CD4-positive, alpha-beta T cell (primary cell): ENCODE measurements at regions not wholly inside any gene's neighbourhood (a gene's known extent, or its start where the extent isn't known, plus 50 kb on each side); places are given as distances from the start of the nearest gene placed in this dataset.
"Not testable (repeated sequence)": the region's sequence is repeated elsewhere in the genome, so short reads cannot be mapped to it uniquely, and the experiment has no call there.

Experiments
- ATAC-seq: fragments of 200-7000 bp; cut with Tn5 transposase; one replicate; pipeline ENCODE4 v1.10.0; 2022; ENCODE audit warnings: mild to moderate bottlenecking; ENCODE audit not compliant: poor library complexity
- CTCF ChIA-PET: fragments of 350-600 bp; sonication (Branson Sonifier 250); formaldehyde crosslinking; loops from one replicate; lab custom pipeline; 2021; ENCODE audit warnings: antibody characterized with exemption, inconsistent platforms; lab: Charles Lee
- POLR2A ChIA-PET: fragments of 350-600 bp; sonication (Branson Sonifier 250); formaldehyde crosslinking; loops from one replicate; lab custom pipeline; 2021; ENCODE audit warnings: antibody characterized with exemption, inconsistent platforms; lab: Charles Lee
- DNase-seq, 14 experiments: peaks; one replicate each; pipeline ENCODE4 v3.0.0-alpha.2; 2013 to 2020; ENCODE audit warnings: mixed read lengths in 2 of 14
- H3K27ac ChIP-seq, 2 donors: one replicate each; pipeline versions ENCODE4 v1.5.1 to v1.7.0; 2013; ENCODE audit warnings: low read length in 2 of 2, low read depth in 1 of 2, mild to moderate bottlenecking in 1 of 2
- H3K27me3 ChIP-seq, 2 experiments: 1 replicate in 1 of 2; 2 replicates in 1 of 2; pipeline versions ENCODE4 v1.6.1 to v1.7.0; 2013; ENCODE audit warnings: low read length in 2 of 2, control low read depth in 1 of 2, mild to moderate bottlenecking in 1 of 2, moderate library complexity in 1 of 2; ENCODE audit not compliant: insufficient read depth in 2 of 2, control insufficient read depth in 1 of 2
- H3K36me3 ChIP-seq: one replicate; pipeline ENCODE4 v1.6.1; 2013; ENCODE audit warnings: low read length, control low read depth; ENCODE audit not compliant: insufficient read depth
- H3K4me1 ChIP-seq: one replicate; pipeline ENCODE4 v1.6.1; 2013; ENCODE audit warnings: low read length, control low read depth; ENCODE audit not compliant: insufficient read depth
- H3K4me3 ChIP-seq: one replicate; pipeline ENCODE4 v1.5.1; 2013; ENCODE audit warnings: mild to moderate bottlenecking, low read length, moderate library complexity
- H3K9me3 ChIP-seq, 2 experiments: 1 replicate in 1 of 2; 2 replicates in 1 of 2; pipeline versions ENCODE4 v1.6.1 to v1.7.0; 2013; ENCODE audit warnings: low read length in 2 of 2, mild to moderate bottlenecking in 2 of 2, control low read depth in 1 of 2, moderate library complexity in 1 of 2; ENCODE audit not compliant: control insufficient read depth in 1 of 2, insufficient read depth in 1 of 2
- H3K27ac Mint-ChIP-seq: one replicate; pipeline ENCODE4 v1.8.0; 2020; ENCODE audit warnings: mixed read lengths
- H3K27me3 Mint-ChIP-seq: one replicate; pipeline ENCODE4 v1.8.0; 2021; ENCODE audit warnings: mixed read lengths
- H3K36me3 Mint-ChIP-seq: one replicate; pipeline ENCODE4 v1.8.0; 2021; ENCODE audit warnings: low read depth, mixed read lengths
- H3K4me1 Mint-ChIP-seq: one replicate; pipeline ENCODE4 v1.8.0; 2021; ENCODE audit warnings: low read depth, mixed read lengths
- H3K4me3 Mint-ChIP-seq: one replicate; pipeline ENCODE4 v1.8.0; 2020; ENCODE audit warnings: mild to moderate bottlenecking, mixed read lengths
- H3K9me3 Mint-ChIP-seq: one replicate; pipeline ENCODE4 v1.8.0; 2020; ENCODE audit warnings: mixed read lengths
- CTCF ChIP-seq: fragments of 200-600 bp; IDR thresholded peaks from one replicate; pipeline ENCODE4 v1.8.0; 2022; ENCODE audit warnings: antibody characterized with exemption, mild to moderate bottlenecking
- intact Hi-C, 2 experiments: fragments of 100-400 bp; cut with DNase I in 1 of 2; cut with micrococcal nuclease in 1 of 2; formaldehyde crosslinking; loops; one replicate each; pipeline versions ENCODE4 v1.15.1 to v1.9.0; 2023 to 2025; cut with DNase I, micrococcal nuclease

GRCh38 chr3:3646934-3647333, 152.3 kb upstream of the LRRN1 start:
- no peaks in the 10 kb centered on the region for H3K27me3 Mint-ChIP-seq
- Histone ChIP-seq H3K9me3 (no peaks in the 10 kb centered on the region), H3K4me1 (no peaks in the 10 kb centered on the region), H3K36me3 (no peaks in the 10 kb centered on the region), H3K27me3 (no peaks in the 10 kb centered on the region), H3K27ac (no peak overlapping the region), H3K4me3 (no peak overlapping the region)
- TF ChIP-seq CTCF, result no peak
- H3K4me1 Mint-ChIP-seq, result no peaks in the 10 kb centered on the region
- ATAC-seq (no peak), DNase-seq (no peak)
- H3K36me3 Mint-ChIP-seq, result no peaks in the 10 kb centered on the region
- no peaks in the 10 kb centered on the region for H3K9me3 Mint-ChIP-seq
- no peak overlapping the region for H3K4me3 Mint-ChIP-seq
- ChIA-PET POLR2A (no interaction called here), CTCF (no interaction called here)
- no peak overlapping the region for H3K27ac Mint-ChIP-seq
- intact Hi-C loops, result no loop called here

- CTCF ChIA-PET, H3K27ac Mint-ChIP-seq, H3K36me3 Mint-ChIP-seq, H3K36me3 ChIP-seq, H3K27me3 ChIP-seq, DNase-seq, H3K4me3 ChIP-seq, ATAC-seq, H3K9me3 ChIP-seq, H3K4me3 Mint-ChIP-seq, H3K27ac ChIP-seq, H3K4me1 Mint-ChIP-seq, H3K27me3 Mint-ChIP-seq, H3K9me3 Mint-ChIP-seq, H3K4me1 ChIP-seq, POLR2A ChIA-PET, intact Hi-C loops: not testable (repeated sequence)
Measured at GRCh38 chr3:3646103-3646844, 153.0 kb upstream of the LRRN1 start.

- no peaks in the 10 kb centered on the region for H3K27me3 Mint-ChIP-seq
- DNase-seq (no peak), ATAC-seq (no peak)
- H3K4me3 Mint-ChIP-seq, result no peak overlapping the region
- Histone ChIP-seq H3K4me1 (no peaks in the 10 kb centered on the region), H3K36me3 (no peaks in the 10 kb centered on the region), H3K9me3 (peaks cover 0 to 3% of the 10 kb centered on the region in 2 experiments), H3K4me3 (no peak overlapping the region), H3K27ac (no peak overlapping the region), H3K27me3 (no peaks in the 10 kb centered on the region)
- H3K4me1 Mint-ChIP-seq, result no peaks in the 10 kb centered on the region
- POLR2A ChIA-PET, result no interaction called here
- no peak for TF ChIP-seq CTCF
- no peak overlapping the region for H3K27ac Mint-ChIP-seq
- no peaks in the 10 kb centered on the region for H3K9me3 Mint-ChIP-seq
- intact Hi-C loops, result no loop called here
- CTCF ChIA-PET, result no interaction called here
- no peaks in the 10 kb centered on the region for H3K36me3 Mint-ChIP-seq
Measured at GRCh38 chr3:3641877-3642455, 157.3 kb upstream of the LRRN1 start.

GRCh38 chr3:3639078-3639477, 160.2 kb upstream of the LRRN1 start:
- no peak for ATAC-seq
- POLR2A ChIA-PET, result no interaction called here

More at GRCh38 chr3:3639078-3639477, 160.2 kb upstream of the LRRN1 start:
- H3K9me3 Mint-ChIP-seq, result no peaks in the 10 kb centered on the region
- H3K36me3 Mint-ChIP-seq, result no peaks in the 10 kb centered on the region
- H3K27me3 ChIP-seq, result no peaks in the 10 kb centered on the region
- intact Hi-C loops, result no loop called here
- peaks cover 0 to 3% of the 10 kb centered on the region in 2 experiments for H3K9me3 ChIP-seq
- no peak overlapping the region for H3K27ac ChIP-seq
- TF ChIP-seq CTCF, result no peak
- H3K36me3 ChIP-seq, result no peaks in the 10 kb centered on the region
- no peak overlapping the region for H3K4me3 Mint-ChIP-seq
- no peak overlapping the region for H3K4me3 ChIP-seq
- no peaks in the 10 kb centered on the region for H3K4me1 Mint-ChIP-seq
- no peak for DNase-seq
- H3K4me1 ChIP-seq, result no peaks in the 10 kb centered on the region
- no peak overlapping the region for H3K27ac Mint-ChIP-seq
- CTCF ChIA-PET, result no interaction called here
- no peaks in the 10 kb centered on the region for H3K27me3 Mint-ChIP-seq
